LNCAP (cell line): ENCODE measurements at regions not wholly inside any gene's neighbourhood (a gene's known extent, or its start where the extent isn't known, plus 50 kb on each side); places are given as distances from the start of the nearest gene placed in this dataset.

Experiments used
- TF ChIP-seq, protein P1 (sequence below): fragments of 450-650 bp; IDR thresholded peaks from 2 replicates; pipeline ENCODE4 v1.5.1; 2017; ENCODE audit warnings: mild to moderate bottlenecking

DNA sequence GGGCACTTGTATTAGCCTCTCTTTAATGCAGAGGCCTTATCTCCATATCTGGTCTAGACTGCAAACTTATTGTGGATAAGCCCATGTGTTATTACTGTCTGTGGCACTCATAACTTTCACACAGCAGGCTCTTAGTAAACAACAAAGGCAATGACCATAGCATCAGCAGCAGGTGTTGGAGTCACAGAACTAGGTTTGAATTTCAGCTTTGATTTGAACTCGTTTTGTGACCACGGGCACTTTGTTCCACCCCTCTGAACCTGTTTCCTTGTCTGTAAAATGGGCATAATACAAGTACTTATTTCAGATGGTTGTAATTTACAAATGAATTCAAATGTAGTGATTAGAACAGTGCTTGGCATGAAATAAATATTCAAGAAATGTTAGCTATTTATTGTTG lies 121.8 kb upstream of the C1GALT1C1 start:
- TF ChIP-seq, protein P1, sequence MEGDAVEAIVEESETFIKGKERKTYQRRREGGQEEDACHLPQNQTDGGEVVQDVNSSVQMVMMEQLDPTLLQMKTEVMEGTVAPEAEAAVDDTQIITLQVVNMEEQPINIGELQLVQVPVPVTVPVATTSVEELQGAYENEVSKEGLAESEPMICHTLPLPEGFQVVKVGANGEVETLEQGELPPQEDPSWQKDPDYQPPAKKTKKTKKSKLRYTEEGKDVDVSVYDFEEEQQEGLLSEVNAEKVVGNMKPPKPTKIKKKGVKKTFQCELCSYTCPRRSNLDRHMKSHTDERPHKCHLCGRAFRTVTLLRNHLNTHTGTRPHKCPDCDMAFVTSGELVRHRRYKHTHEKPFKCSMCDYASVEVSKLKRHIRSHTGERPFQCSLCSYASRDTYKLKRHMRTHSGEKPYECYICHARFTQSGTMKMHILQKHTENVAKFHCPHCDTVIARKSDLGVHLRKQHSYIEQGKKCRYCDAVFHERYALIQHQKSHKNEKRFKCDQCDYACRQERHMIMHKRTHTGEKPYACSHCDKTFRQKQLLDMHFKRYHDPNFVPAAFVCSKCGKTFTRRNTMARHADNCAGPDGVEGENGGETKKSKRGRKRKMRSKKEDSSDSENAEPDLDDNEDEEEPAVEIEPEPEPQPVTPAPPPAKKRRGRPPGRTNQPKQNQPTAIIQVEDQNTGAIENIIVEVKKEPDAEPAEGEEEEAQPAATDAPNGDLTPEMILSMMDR, result no peak

DNA sequence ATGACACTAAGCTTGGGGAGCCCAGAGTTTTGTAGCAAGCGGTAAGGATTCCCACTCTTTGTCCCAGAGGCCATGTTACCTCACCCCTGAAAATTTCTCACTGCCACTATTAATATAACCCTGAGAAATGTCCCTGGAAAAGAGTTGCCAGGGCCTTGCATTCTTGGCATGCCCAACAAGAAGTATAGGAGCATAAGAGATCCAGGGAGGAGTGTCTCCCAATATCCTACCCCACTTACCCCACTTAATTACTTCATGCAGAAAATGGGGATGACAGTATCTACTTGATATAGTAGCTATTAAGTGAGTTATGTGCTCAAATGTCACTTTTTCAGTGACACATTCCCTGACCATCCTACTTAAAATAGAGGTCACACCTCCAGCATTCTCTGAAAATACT lies 120.5 kb upstream of the C1GALT1C1 start:
- TF ChIP-seq, protein P1, result no peak

DNA sequence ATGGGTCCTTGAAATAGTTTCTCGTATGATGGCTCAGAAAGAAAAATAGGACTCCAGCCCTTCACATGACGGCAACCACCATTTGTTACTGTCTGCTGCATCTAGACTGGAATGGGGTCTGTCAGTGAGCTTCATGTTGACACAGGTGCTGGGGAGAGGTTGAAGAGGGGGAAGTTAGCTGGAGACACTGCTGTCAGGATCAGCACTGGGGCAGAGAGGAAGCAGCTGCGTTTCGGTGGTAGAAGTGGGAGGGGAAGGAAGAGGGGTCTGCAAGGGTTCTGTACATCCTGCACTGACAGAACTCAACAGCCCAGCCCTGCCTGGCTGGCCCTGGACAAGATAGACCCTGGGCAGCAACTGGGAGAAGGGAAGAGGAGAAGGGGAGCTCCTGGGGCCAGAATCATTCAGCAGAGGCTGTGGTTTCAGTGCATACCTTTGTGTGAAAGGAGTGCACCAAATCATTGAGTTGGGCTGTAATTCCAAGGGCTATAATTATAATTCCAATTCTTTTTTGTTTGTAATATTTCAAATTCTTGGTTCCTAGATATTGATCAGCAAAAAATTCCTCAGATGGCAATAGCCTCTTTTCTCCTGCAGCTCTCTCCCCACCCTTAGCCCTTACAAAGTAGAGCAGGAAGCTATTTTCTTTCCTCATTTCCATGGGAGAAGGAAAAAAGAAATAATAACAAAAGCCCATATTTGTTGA lies 119.4 kb upstream of the C1GALT1C1 start:
- TF ChIP-seq, protein P1, result no peak

DNA sequence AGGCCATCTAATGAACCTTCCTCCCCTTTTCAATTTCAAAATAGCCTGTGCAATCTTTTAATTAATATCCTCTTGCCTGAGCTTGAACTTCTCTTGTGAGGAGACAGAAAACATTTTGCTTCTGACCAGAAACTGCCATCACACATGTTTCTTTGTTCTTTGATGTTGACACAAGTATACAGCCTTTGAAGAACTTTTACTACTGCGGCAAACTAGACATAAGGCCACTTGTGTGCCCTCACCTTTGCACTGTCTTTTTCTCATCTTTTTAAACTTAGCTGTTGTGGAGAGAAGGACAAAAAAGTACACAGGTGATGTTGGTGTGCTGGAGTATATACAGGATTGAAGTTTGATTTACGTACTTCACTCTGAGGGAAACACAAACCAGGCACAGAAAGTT lies 116.3 kb upstream of the C1GALT1C1 start:
- TF ChIP-seq, protein P1, result no peak

DNA sequence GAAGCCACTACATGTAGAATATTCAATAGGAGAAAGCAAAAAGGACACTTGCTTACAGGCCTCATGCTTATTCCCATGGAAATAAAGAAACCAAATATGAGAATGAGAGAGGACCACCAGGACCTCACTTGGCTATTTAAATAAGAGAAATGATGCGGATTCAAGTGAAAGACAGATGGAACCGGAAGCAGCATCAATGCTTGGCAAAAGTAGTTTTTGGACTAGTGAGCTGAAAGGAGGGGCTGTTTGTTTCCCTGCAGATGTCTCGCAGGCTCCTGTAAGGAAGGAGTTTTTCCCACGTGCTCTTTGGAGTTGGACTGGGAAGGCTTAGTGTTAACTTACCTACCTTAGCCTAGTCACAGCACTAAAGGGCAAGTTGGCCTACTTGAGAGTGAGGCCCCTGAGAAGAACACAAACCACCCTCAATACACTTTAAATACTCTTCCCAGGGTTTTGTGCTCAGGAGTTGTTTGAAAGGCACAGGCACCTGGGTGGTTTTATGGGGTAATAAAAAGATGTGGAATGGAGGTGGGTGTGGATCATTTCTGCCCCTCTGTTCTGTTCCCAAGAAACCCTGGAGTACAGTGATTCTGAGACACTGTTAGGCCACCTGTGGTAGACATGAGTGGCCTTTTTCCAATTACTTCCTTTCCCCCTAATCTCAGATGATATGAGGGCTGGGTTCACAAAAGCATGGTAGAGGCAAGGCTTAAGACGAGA lies 113.3 kb upstream of the C1GALT1C1 start:
- TF ChIP-seq, protein P1, result no peak

DNA sequence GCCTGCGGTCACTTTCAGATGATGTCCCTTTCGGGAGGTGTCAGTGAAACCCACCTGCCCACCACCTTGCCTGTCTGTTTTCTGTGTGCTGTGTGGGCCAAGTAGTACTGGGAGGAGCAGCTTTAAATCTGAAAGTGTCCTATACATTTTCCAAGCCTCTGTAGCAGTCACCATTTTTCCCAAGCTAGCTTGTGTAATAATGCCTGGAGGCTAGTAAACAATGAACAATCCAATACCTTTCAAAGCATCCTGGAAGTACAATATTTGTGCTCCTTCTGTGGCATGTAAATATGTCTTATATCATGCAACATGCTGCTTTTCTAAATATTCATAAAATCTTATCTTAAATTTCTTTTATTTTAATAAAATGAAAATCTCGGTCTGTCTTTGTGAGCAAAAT lies 111.6 kb upstream of the C1GALT1C1 start:
- TF ChIP-seq, protein P1, result no peak

DNA sequence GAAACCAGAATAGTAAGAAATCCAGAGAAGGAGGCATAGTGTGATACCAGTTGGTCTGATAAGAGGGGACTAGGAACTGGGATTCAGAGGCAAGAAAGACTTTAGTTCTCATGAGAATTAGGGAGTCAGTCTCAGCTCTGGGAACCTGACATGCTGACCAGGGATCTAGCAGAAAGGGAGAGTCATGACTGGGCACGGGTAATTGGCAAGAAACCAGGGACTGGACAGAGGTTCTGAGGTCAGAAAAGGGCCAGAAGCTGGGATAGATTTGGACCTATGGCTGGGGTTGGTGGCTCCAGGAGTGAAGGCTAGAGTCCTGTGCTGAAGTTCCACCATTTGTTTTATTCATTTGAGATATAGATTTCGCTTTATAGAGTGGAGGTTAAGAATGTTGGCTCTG lies 110.2 kb upstream of the C1GALT1C1 start:
- TF ChIP-seq, protein P1, result no peak
